HEK293 (cell line): ENCODE measurements at regions not wholly inside any gene's neighbourhood (a gene's known extent, or its start where the extent isn't known, plus 50 kb on each side); places are given as distances from the start of the nearest gene placed in this dataset.

ENCODE experiments used
- CTCF ChIA-PET: fragments of 350-600 bp; formaldehyde crosslinking; extraction: SDS; loops from one replicate; lab custom pipeline; 2021; ENCODE audit warnings: antibody characterized with exemption; lab: Yijun Ruan, JAX
- POLR2A ChIA-PET: fragments of 300-600 bp; formaldehyde crosslinking; extraction: SDS; loops from one replicate; lab custom pipeline; 2020; ENCODE audit warnings: antibody characterized with exemption, inconsistent platforms; lab: Yijun Ruan, JAX
- H3K27ac ChIP-seq: fragments of 200-500 bp; sonication (Bioruptor generic); 2 replicates; pipeline ENCODE4 v1.5.1; 2014; ENCODE audit warnings: low read depth, low read length, control low read depth, inconsistent platforms; ENCODE audit errors: extremely low read depth
- H3K36me3 ChIP-seq, 2 experiments: fragments of 200-500 bp in 1 of 2; sonication (Bioruptor generic) in 1 of 2; 1 replicate in 1 of 2; 2 replicates in 1 of 2; pipeline ENCODE4 v1.5.1; 2014 to 2017; ENCODE audit warnings: inconsistent platforms in 2 of 2, low read length in 2 of 2; ENCODE audit not compliant: control insufficient read depth in 2 of 2, insufficient read depth in 1 of 2
- H3K4me1 ChIP-seq: fragments of 200-500 bp; sonication (Bioruptor generic); 2 replicates; pipeline ENCODE4 v1.5.1; 2014; ENCODE audit warnings: mild to moderate bottlenecking, low read length, inconsistent platforms; ENCODE audit not compliant: control insufficient read depth, insufficient read depth
- H3K4me3 ChIP-seq: 2 replicates; pipeline ENCODE4 v1.5.1; 2011; ENCODE audit warnings: low read depth, mild to moderate bottlenecking, control low read depth, low read length, moderate library complexity
- H3K9me3 ChIP-seq: fragments of 200-500 bp; sonication (Bioruptor generic); 2 replicates; pipeline ENCODE4 v1.5.1; 2014; ENCODE audit warnings: low read depth, low read length, inconsistent platforms; ENCODE audit not compliant: control insufficient read depth, insufficient read depth
- GFI1B ChIP-seq: fragments of 450-650 bp; formaldehyde crosslinking; IDR thresholded peaks from 2 replicates; pipeline ENCODE4 v1.5.1; 2016; ENCODE audit warnings: missing biosample characterization, missing genetic modification characterization
- HOXA7 ChIP-seq: sonication (generic); formaldehyde crosslinking; IDR thresholded peaks from 2 replicates; pipeline ENCODE4 v1.8.1; 2022; ENCODE audit warnings: missing genetic modification reagents, borderline replicate concordance
- SCRT2 ChIP-seq: fragments of 450-650 bp; formaldehyde crosslinking; IDR thresholded peaks from 2 replicates; pipeline ENCODE4 v1.5.1; 2016; ENCODE audit warnings: missing biosample characterization, missing genetic modification characterization
- SP2 ChIP-seq: fragments of 450-650 bp; formaldehyde crosslinking; IDR thresholded peaks from 2 replicates; pipeline ENCODE4 v1.5.1; 2016; ENCODE audit warnings: missing biosample characterization, missing genetic modification characterization
- ZFP41 ChIP-seq: fragments of 450-650 bp; formaldehyde crosslinking; IDR thresholded peaks from 2 replicates; pipeline ENCODE4 v1.5.1; 2016; ENCODE audit warnings: missing biosample characterization, missing genetic modification characterization, borderline replicate concordance
- ZNF157 ChIP-seq: fragments of 450-650 bp; formaldehyde crosslinking; IDR thresholded peaks from 2 replicates; pipeline ENCODE4 v1.5.1; 2016; ENCODE audit warnings: missing biosample characterization, missing genetic modification characterization
- ZNF266 ChIP-seq: fragments of 450-650 bp; formaldehyde crosslinking; IDR thresholded peaks from 2 replicates; pipeline ENCODE4 v1.5.1; 2016; ENCODE audit warnings: missing biosample characterization, missing genetic modification characterization, low read depth
- ZNF274 ChIP-seq, 2 experiments: fragments of 200-500 bp in 1 of 2; fragments of 450-650 bp in 1 of 2; sonication (Bioruptor generic) in 1 of 2; formaldehyde crosslinking in 1 of 2; IDR thresholded peaks; 2 replicates each; pipeline versions ENCODE4 v1.5.1 to v1.6.1; 2014 to 2016; ENCODE audit warnings: borderline replicate concordance in 1 of 2, inconsistent platforms in 1 of 2, low read length in 1 of 2, missing biosample characterization in 1 of 2, missing genetic modification characterization in 1 of 2
- ZNF335 ChIP-seq: fragments of 450-650 bp; formaldehyde crosslinking; conservative IDR thresholded peaks from 2 replicates; pipeline ENCODE4 v1.5.1; 2016; ENCODE audit warnings: missing biosample characterization, missing genetic modification characterization
- ZNF555 ChIP-seq: fragments of 450-650 bp; formaldehyde crosslinking; conservative IDR thresholded peaks from 2 replicates; pipeline ENCODE4 v1.5.1; 2017; ENCODE audit warnings: missing biosample characterization, mild to moderate bottlenecking, missing genetic modification characterization, inconsistent platforms
- ZNF571 ChIP-seq: fragments of 450-650 bp; formaldehyde crosslinking; IDR thresholded peaks from 2 replicates; pipeline ENCODE4 v1.5.0; 2017; ENCODE audit warnings: missing biosample characterization, missing genetic modification characterization
- ZNF610 ChIP-seq: fragments of 450-650 bp; formaldehyde crosslinking; IDR thresholded peaks from 2 replicates; pipeline ENCODE4 v1.5.1; 2016; ENCODE audit warnings: missing biosample characterization, missing genetic modification characterization, borderline replicate concordance
- ZNF701 ChIP-seq: fragments of 450-650 bp; formaldehyde crosslinking; IDR thresholded peaks from 2 replicates; pipeline ENCODE4 v1.5.1; 2016; ENCODE audit warnings: missing biosample characterization, missing genetic modification characterization
- ZNF747 ChIP-seq: fragments of 450-650 bp; formaldehyde crosslinking; IDR thresholded peaks from 2 replicates; pipeline ENCODE4 v1.5.1; 2016; ENCODE audit warnings: missing biosample characterization, missing genetic modification characterization
- ZSCAN16 ChIP-seq: fragments of 450-650 bp; formaldehyde crosslinking; IDR thresholded peaks from 2 replicates; pipeline ENCODE4 v1.5.1; 2016; ENCODE audit warnings: missing biosample characterization, missing genetic modification characterization
- TF ChIP-seq, protein P1 (sequence below): fragments of 450-650 bp; formaldehyde crosslinking; IDR thresholded peaks from 2 replicates; pipeline ENCODE4 v1.5.1; 2016; ENCODE audit warnings: missing biosample characterization, missing genetic modification characterization
- TF ChIP-seq, protein P2 (sequence below): fragments of 450-650 bp; formaldehyde crosslinking; IDR thresholded peaks from 2 replicates; pipeline ENCODE4 v1.5.1; 2016; ENCODE audit warnings: missing biosample characterization, missing genetic modification characterization
- TF ChIP-seq, protein P3 (sequence below): fragments of 450-650 bp; formaldehyde crosslinking; IDR thresholded peaks from 2 replicates; pipeline ENCODE4 v1.5.1; 2016; ENCODE audit warnings: missing biosample characterization, missing genetic modification characterization, borderline replicate concordance
- TF ChIP-seq, protein P4 (sequence below): fragments of 450-650 bp; formaldehyde crosslinking; IDR thresholded peaks from 2 replicates; pipeline ENCODE4 v1.5.1; 2016; ENCODE audit warnings: missing biosample characterization, missing genetic modification characterization
- TF ChIP-seq, protein P5 (sequence below): fragments of 450-650 bp; formaldehyde crosslinking; IDR thresholded peaks from 2 replicates; pipeline ENCODE4 v1.5.1; 2016; ENCODE audit warnings: missing biosample characterization, missing genetic modification characterization
- TF ChIP-seq, protein P6 (sequence below): fragments of 450-650 bp; IDR thresholded peaks from 2 replicates; pipeline ENCODE4 v1.5.1; 2018; ENCODE audit warnings: missing biosample characterization, mild to moderate bottlenecking, missing genetic modification characterization

DNA sequence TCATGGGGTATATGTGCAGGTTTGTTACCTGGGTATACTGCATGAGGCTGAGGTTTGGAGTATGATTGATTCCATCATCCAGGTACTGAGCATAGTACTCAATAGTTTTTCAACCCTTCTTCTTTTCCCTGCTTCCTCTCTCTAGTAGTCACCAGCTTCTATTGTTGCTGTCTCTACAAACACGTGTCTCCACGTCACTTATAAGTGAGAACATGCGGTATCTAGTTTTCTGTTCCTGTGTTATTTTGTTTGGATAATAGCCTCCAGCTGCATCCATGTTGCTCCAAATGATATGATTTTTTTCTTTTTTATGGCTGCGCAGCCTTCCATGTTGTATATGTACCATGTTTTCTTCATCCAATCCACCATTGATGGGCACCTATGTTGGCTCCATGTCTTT, 214.8 kb upstream of the TFPI start (continued):
- no peak for TF ChIP-seq ZNF610 (tag by site-specific recombination)
- TF ChIP-seq HOXA7, result no peak
- TF ChIP-seq GFI1B, result no peak
- TF ChIP-seq ZNF266, result no peak
- TF ChIP-seq, protein P1, sequence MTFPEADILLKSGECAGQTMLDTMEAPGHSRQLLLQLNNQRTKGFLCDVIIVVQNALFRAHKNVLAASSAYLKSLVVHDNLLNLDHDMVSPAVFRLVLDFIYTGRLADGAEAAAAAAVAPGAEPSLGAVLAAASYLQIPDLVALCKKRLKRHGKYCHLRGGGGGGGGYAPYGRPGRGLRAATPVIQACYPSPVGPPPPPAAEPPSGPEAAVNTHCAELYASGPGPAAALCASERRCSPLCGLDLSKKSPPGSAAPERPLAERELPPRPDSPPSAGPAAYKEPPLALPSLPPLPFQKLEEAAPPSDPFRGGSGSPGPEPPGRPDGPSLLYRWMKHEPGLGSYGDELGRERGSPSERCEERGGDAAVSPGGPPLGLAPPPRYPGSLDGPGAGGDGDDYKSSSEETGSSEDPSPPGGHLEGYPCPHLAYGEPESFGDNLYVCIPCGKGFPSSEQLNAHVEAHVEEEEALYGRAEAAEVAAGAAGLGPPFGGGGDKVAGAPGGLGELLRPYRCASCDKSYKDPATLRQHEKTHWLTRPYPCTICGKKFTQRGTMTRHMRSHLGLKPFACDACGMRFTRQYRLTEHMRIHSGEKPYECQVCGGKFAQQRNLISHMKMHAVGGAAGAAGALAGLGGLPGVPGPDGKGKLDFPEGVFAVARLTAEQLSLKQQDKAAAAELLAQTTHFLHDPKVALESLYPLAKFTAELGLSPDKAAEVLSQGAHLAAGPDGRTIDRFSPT, result no peak
- TF ChIP-seq SCRT2 (tag by site-specific recombination), result no peak

DNA sequence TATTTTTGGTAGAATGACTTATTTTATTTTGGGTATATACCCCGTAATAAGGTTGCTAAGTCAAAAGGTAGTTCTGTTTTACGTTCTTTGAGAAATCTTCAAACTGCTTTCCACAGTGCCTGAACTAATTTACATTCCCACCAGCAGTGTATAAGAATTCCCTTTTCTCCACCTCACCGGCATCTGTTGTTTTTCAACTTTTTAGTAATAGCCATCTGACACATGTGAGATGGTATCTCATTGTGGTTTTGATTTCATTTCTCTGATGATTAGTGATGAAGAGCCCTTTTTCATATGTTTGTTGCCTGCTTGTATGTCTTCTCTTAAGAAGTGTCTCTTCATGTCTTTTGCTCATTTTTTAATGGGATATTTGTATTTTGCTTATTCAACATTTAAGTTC, 215.2 kb upstream of the TFPI start:
- H3K9me3 ChIP-seq, result no peaks in the 10 kb centered on the region
- CTCF ChIA-PET, result no interaction called here
- H3K4me1 ChIP-seq, result no peaks in the 10 kb centered on the region
- TF ChIP-seq, protein P2, sequence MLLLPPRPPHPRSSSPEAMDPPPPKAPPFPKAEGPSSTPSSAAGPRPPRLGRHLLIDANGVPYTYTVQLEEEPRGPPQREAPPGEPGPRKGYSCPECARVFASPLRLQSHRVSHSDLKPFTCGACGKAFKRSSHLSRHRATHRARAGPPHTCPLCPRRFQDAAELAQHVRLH (tag by site-specific recombination), result no peak
- TF ChIP-seq, protein P3, sequence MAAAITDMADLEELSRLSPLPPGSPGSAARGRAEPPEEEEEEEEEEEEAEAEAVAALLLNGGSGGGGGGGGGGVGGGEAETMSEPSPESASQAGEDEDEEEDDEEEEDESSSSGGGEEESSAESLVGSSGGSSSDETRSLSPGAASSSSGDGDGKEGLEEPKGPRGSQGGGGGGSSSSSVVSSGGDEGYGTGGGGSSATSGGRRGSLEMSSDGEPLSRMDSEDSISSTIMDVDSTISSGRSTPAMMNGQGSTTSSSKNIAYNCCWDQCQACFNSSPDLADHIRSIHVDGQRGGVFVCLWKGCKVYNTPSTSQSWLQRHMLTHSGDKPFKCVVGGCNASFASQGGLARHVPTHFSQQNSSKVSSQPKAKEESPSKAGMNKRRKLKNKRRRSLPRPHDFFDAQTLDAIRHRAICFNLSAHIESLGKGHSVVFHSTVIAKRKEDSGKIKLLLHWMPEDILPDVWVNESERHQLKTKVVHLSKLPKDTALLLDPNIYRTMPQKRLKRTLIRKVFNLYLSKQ (tag by site-specific recombination), result no peak
- no peak overlapping the region for H3K4me3 ChIP-seq
- POLR2A ChIA-PET, result no interaction called here
- no peaks in the 10 kb centered on the region for H3K36me3 ChIP-seq
- H3K27ac ChIP-seq, result no peak overlapping the region

DNA sequence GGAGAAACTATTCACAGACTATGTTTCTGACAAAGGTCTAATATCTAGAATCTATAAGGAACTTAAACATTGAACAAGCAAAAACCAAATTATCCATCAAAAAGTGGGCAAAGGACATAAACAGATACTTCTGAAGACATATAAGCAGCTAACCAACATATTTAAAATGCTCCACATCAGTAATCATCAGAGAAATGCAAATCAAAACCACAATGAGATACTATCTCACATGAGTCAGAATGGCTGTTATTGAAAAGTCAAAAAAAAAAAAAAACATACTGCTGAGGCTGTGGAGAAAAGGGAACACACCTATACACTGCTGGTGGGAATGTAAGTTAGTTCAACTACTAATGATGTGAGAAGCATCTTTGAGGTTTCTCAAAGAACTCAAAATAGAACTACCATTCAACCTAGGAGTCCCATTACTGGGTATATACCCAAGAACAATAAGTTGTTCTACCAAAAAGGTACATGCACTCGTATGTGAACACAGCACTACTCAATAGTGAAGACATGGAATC, 220.4 kb upstream of the TFPI start:
- Histone ChIP-seq H3K4me3 (no peak overlapping the region), H3K4me1 (no peaks in the 10 kb centered on the region), H3K9me3 (no peaks in the 10 kb centered on the region), H3K36me3 (no peaks in the 10 kb centered on the region), H3K27ac (no peak overlapping the region)
- POLR2A ChIA-PET, result no interaction called here
- TF ChIP-seq ZFP41 (tag by site-specific recombination) (no peak), ZNF747 (tag by site-specific recombination) (no peak), ZSCAN16 (tag by site-specific recombination) (no peak), SP2 (tag by site-specific recombination) (no peak), ZNF701 (tag by site-specific recombination) (no peak), ZNF335 (tag by site-specific recombination) (no peak), ZNF571 (tag by site-specific recombination) (no peak), ZNF555 (no peak), ZNF157 (tag by site-specific recombination) (no peak), ZNF274 (IDR thresholded peaks at IDR 0.05; ENCODE audit: low read length) (no peak), ZNF274 (tag by site-specific recombination; IDR thresholded peaks at IDR 0.05; ENCODE audit: borderline replicate concordance) (no peak)
- TF ChIP-seq, protein P1, result no peak
- TF ChIP-seq, protein P4, sequence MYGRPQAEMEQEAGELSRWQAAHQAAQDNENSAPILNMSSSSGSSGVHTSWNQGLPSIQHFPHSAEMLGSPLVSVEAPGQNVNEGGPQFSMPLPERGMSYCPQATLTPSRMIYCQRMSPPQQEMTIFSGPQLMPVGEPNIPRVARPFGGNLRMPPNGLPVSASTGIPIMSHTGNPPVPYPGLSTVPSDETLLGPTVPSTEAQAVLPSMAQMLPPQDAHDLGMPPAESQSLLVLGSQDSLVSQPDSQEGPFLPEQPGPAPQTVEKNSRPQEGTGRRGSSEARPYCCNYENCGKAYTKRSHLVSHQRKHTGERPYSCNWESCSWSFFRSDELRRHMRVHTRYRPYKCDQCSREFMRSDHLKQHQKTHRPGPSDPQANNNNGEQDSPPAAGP (tag by site-specific recombination), result no peak
- TF ChIP-seq, protein P5, sequence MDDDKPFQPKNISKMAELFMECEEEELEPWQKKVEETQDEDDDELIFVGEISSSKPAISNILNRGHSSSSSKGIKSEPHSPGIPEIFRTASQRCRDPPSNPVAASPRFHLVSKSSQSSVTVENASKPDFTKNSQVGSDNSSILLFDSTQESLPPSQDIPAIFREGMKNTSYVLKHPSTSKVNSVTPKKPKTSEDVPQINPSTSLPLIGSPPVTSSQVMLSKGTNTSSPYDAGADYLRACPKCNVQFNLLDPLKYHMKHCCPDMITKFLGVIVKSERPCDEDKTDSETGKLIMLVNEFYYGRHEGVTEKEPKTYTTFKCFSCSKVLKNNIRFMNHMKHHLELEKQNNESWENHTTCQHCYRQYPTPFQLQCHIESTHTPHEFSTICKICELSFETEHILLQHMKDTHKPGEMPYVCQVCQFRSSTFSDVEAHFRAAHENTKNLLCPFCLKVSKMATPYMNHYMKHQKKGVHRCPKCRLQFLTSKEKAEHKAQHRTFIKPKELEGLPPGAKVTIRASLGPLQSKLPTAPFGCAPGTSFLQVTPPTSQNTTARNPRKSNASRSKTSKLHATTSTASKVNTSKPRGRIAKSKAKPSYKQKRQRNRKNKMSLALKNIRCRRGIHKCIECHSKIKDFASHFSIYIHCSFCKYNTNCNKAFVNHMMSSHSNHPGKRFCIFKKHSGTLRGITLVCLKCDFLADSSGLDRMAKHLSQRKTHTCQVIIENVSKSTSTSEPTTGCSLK (tag by site-specific recombination), result no peak
- TF ChIP-seq, protein P6, sequence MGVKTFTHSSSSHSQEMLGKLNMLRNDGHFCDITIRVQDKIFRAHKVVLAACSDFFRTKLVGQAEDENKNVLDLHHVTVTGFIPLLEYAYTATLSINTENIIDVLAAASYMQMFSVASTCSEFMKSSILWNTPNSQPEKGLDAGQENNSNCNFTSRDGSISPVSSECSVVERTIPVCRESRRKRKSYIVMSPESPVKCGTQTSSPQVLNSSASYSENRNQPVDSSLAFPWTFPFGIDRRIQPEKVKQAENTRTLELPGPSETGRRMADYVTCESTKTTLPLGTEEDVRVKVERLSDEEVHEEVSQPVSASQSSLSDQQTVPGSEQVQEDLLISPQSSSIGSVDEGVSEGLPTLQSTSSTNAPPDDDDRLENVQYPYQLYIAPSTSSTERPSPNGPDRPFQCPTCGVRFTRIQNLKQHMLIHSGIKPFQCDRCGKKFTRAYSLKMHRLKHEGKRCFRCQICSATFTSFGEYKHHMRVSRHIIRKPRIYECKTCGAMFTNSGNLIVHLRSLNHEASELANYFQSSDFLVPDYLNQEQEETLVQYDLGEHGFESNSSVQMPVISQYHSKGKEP (tag by site-specific recombination), result no peak
- CTCF ChIA-PET, result no interaction called here
